H1 (cell line): ENCODE measurements at regions not wholly inside any gene's neighbourhood (a gene's known extent, or its start where the extent isn't known, plus 50 kb on each side); places are given as distances from the start of the nearest gene placed in this dataset.

Experiments
- CTCF ChIA-PET: fragments of 300-600 bp; sonication (Branson Sonifier 250); formaldehyde crosslinking; loops from one replicate; lab custom pipeline; 2021; ENCODE audit not compliant: partially characterized antibody; lab: Charles Lee
- POLR2A ChIA-PET: fragments of 300-600 bp; sonication (Branson Sonifier 250); formaldehyde crosslinking; loops from one replicate; lab custom pipeline; 2021; ENCODE audit warnings: inconsistent platforms; ENCODE audit not compliant: partially characterized antibody; lab: Charles Lee
- DNase-seq, 2 experiments: peaks; one replicate each; pipeline versions ENCODE4 v3.0.0 to v3.0.0-alpha.2; 2010 to 2022; ENCODE audit warnings: low spot score in 2 of 2, low read depth in 1 of 2, mixed read lengths in 1 of 2
- FAIRE-seq: peaks from 2 replicates; lab custom pipeline; 2011; peaks lifted over from hg19 to GRCh38; lab: Jason Lieb, UNC
- H2AFZ ChIP-seq: 2 replicates; pipeline ENCODE4 v1.8.1; 2012; ENCODE audit warnings: low read length, inconsistent platforms
- H2AK5ac ChIP-seq: 2 replicates; pipeline ENCODE4 v1.6.1; 2013; ENCODE audit warnings: low read depth, low read length
- H2BK120ac ChIP-seq: replicated peaks from 2 replicates; pipeline ENCODE3; 2013; ENCODE audit warnings: low read depth, low read length, inconsistent platforms
- H2BK12ac ChIP-seq: 2 replicates; pipeline ENCODE4 v1.6.1; 2013; ENCODE audit warnings: low read depth, low read length
- H2BK15ac ChIP-seq: 2 replicates; pipeline ENCODE4 v1.6.1; 2013; ENCODE audit warnings: low read length
- H2BK20ac ChIP-seq: 2 replicates; pipeline ENCODE4 v1.6.1; 2013; ENCODE audit warnings: low read length
- H2BK5ac ChIP-seq: 2 replicates; pipeline ENCODE4 v1.6.1; 2013; ENCODE audit warnings: low read depth, low read length
- H3K14ac ChIP-seq: 2 replicates; pipeline ENCODE4 v1.6.1; 2013; ENCODE audit warnings: inconsistent platforms; ENCODE audit not compliant: insufficient read length
- H3K18ac ChIP-seq: 2 replicates; pipeline ENCODE4 v1.6.1; 2013; ENCODE audit warnings: low read length; ENCODE audit errors: extremely low read depth
- H3K23ac ChIP-seq: 2 replicates; pipeline ENCODE4 v1.6.1; 2013; ENCODE audit warnings: inconsistent platforms; ENCODE audit not compliant: insufficient read length
- H3K23me2 ChIP-seq: 2 replicates; pipeline ENCODE4 v1.6.1; 2013; ENCODE audit warnings: low read depth, low read length
- H3K27ac ChIP-seq: 2 replicates; pipeline ENCODE4 v1.6.1; 2011; ENCODE audit warnings: low read depth, low read length, inconsistent platforms
- H3K27me3 ChIP-seq, 4 experiments: replicated peaks in 1 of 4; 1 replicate in 1 of 4; 2 replicates in 3 of 4; pipeline versions ENCODE4 v1.6.1 to v1.8.1; 2011 to 2013; ENCODE audit warnings: low read length in 3 of 4, mild to moderate bottlenecking in 3 of 4, inconsistent platforms in 2 of 4, mixed read lengths in 2 of 4, moderate library complexity in 1 of 4; ENCODE audit not compliant: control insufficient read depth in 3 of 4, insufficient read depth in 3 of 4; ENCODE audit errors: extremely low read depth in 1 of 4
- H3K36me3 ChIP-seq, 4 experiments: 2 replicates each; pipeline versions ENCODE4 v1.6.1 to v1.8.1; 2011 to 2013; ENCODE audit warnings: mild to moderate bottlenecking in 4 of 4, low read length in 3 of 4, moderate library complexity in 2 of 4, control low read depth in 1 of 4, inconsistent platforms in 1 of 4; ENCODE audit not compliant: insufficient read depth in 4 of 4, control insufficient read depth in 2 of 4
- H3K4ac ChIP-seq: replicated peaks from 2 replicates; pipeline ENCODE3; 2013; ENCODE audit warnings: low read length, low read depth, mixed read lengths, inconsistent platforms; ENCODE audit not compliant: insufficient read length
- H3K4me1 ChIP-seq, 4 experiments: replicated peaks in 1 of 4; 1 replicate in 1 of 4; 2 replicates in 3 of 4; pipeline versions ENCODE4 v1.6.1 to v1.8.1; 2011 to 2013; ENCODE audit warnings: low read length in 3 of 4, inconsistent platforms in 2 of 4, mixed read lengths in 1 of 4; ENCODE audit not compliant: insufficient read depth in 4 of 4, control insufficient read depth in 3 of 4
- H3K4me2 ChIP-seq, 2 experiments: 2 replicates each; pipeline versions ENCODE4 v1.6.1 to v1.8.1; 2011 to 2013; ENCODE audit warnings: low read depth in 2 of 2, low read length in 2 of 2, control low read depth in 1 of 2, inconsistent platforms in 1 of 2, mild to moderate bottlenecking in 1 of 2; ENCODE audit not compliant: insufficient read depth in 1 of 2
- H3K4me3 ChIP-seq, 4 experiments: fragments of 200-600, 300-600 bp in 1 of 4; sonication (generic), shearing (Covaris generic), sonication (Bioruptor Twin) in 1 of 4; 2 replicates each; pipeline versions ENCODE4 v1.5.1 to v1.8.1; 2011 to 2016; ENCODE audit warnings: low read length in 4 of 4, low read depth in 3 of 4, control low read depth in 2 of 4, inconsistent platforms in 2 of 4, mild to moderate bottlenecking in 2 of 4, mixed read lengths in 1 of 4, moderate library complexity in 1 of 4; ENCODE audit not compliant: insufficient read depth in 2 of 4; ENCODE audit errors: extremely low read depth in 1 of 4
- H3K56ac ChIP-seq: replicated peaks from 2 replicates; pipeline ENCODE3; 2013; ENCODE audit warnings: low read depth, mild to moderate bottlenecking, mixed read lengths, low read length, inconsistent platforms; ENCODE audit not compliant: insufficient read length
- H3K79me1 ChIP-seq: 2 replicates; pipeline ENCODE4 v1.6.1; 2013; ENCODE audit warnings: low read depth, low read length, control low read depth
- H3K79me2 ChIP-seq, 2 experiments: 2 replicates each; pipeline versions ENCODE4 v1.6.1 to v1.8.1; 2012 to 2013; ENCODE audit warnings: low read length in 2 of 2, mild to moderate bottlenecking in 2 of 2, inconsistent platforms in 1 of 2; ENCODE audit not compliant: insufficient read depth in 2 of 2, control insufficient read depth in 1 of 2
- H3K9ac ChIP-seq, 4 experiments: replicated peaks in 1 of 4; 1 replicate in 1 of 4; 2 replicates in 3 of 4; pipeline versions ENCODE4 v1.6.1 to v1.8.1; 2011 to 2013; ENCODE audit warnings: low read depth in 3 of 4, low read length in 3 of 4, control low read depth in 2 of 4, mild to moderate bottlenecking in 2 of 4, moderate library complexity in 2 of 4, inconsistent platforms in 1 of 4; ENCODE audit errors: extremely low read depth in 1 of 4
- H3K9me3 ChIP-seq, 2 experiments: 2 replicates each; pipeline versions ENCODE4 v1.6.1 to v1.8.1; 2012 to 2013; ENCODE audit warnings: mild to moderate bottlenecking in 2 of 2, moderate library complexity in 2 of 2, control low read depth in 1 of 2, inconsistent platforms in 1 of 2, low read depth in 1 of 2, low read length in 1 of 2, mixed read lengths in 1 of 2; ENCODE audit not compliant: insufficient read depth in 2 of 2
- H4K20me1 ChIP-seq, 2 experiments: replicated peaks in 1 of 2; 2 replicates each; pipeline versions ENCODE3 to v1.8.1; 2011 to 2013; ENCODE audit warnings: inconsistent platforms in 2 of 2, low read length in 2 of 2, mild to moderate bottlenecking in 1 of 2; ENCODE audit not compliant: insufficient read depth in 2 of 2, control insufficient read depth in 1 of 2
- H4K5ac ChIP-seq: 2 replicates; pipeline ENCODE4 v1.6.1; 2013; ENCODE audit warnings: low read length, low read depth, mixed read lengths, inconsistent platforms; ENCODE audit not compliant: insufficient read length
- H4K8ac ChIP-seq: 2 replicates; pipeline ENCODE4 v1.8.0; 2013; ENCODE audit warnings: mild to moderate bottlenecking, moderate library complexity, low read length, inconsistent platforms; ENCODE audit not compliant: insufficient read depth; ENCODE audit errors: extremely low read depth
- H4K91ac ChIP-seq: replicated peaks from 2 replicates; pipeline ENCODE3; 2013; ENCODE audit warnings: low read length, mixed read lengths, inconsistent platforms; ENCODE audit not compliant: insufficient read length
- BRCA1 ChIP-seq: IDR thresholded peaks from 2 replicates; pipeline ENCODE4 v1.6.1; 2012; ENCODE audit warnings: low read depth, low read length, improper control_type of control experiment
- CBX5 ChIP-seq: fragments of 300-800, 300-1000 bp; sonication (generic); IDR thresholded peaks from 2 replicates; pipeline ENCODE4 v1.7.1; 2016; ENCODE audit warnings: antibody characterized with exemption, low read length, low read depth
- CTCF ChIP-seq, 3 experiments: IDR thresholded peaks; 1 replicate in 2 of 3; 2 replicates in 1 of 3; pipeline versions ENCODE4 v1.5.1 to v1.6.1; 2011; ENCODE audit warnings: low read length in 3 of 3, mild to moderate bottlenecking in 3 of 3, inconsistent platforms in 2 of 3, low read depth in 1 of 3, moderate library complexity in 1 of 3; ENCODE audit not compliant: insufficient read depth in 1 of 3; ENCODE audit errors: control extremely low read depth in 1 of 3
- HDAC2 ChIP-seq, 2 experiments: fragments of 300-600 bp in 1 of 2; sonication (generic) in 1 of 2; IDR thresholded peaks; 2 replicates each; pipeline ENCODE4 v1.6.1; 2011 to 2012; ENCODE audit warnings: low read depth in 2 of 2, low read length in 2 of 2, mild to moderate bottlenecking in 2 of 2, moderate library complexity in 2 of 2, borderline replicate concordance in 1 of 2, inconsistent platforms in 1 of 2
- SP4 ChIP-seq: IDR thresholded peaks from 2 replicates; pipeline ENCODE4 v1.6.1; 2012; ENCODE audit warnings: low read length, inconsistent platforms
- ZNF274 ChIP-seq: IDR thresholded peaks from 2 replicates; pipeline ENCODE4 v1.7.0; 2012; ENCODE audit warnings: low read length, borderline replicate concordance; ENCODE audit errors: extremely low read depth
- WGBS, 2 experiments: shearing (Covaris generic) in 1 of 2; methylation state at CpG; one replicate each; pipeline versions ENCODE4 v1.1.6 to v1.1.7; 2013 to 2015; ENCODE audit warnings: low lambda C conversion rate in 2 of 2, mixed read lengths in 2 of 2, inconsistent platforms in 1 of 2, low coverage in 1 of 2, missing lambda C conversion rate in 1 of 2; ENCODE audit not compliant: insufficient replicate concordance in 2 of 2, insufficient coverage in 1 of 2, insufficient read length in 1 of 2; ENCODE audit errors: extremely low coverage in 1 of 2, missing lambda C conversion rate in 1 of 2; 5-methylcytosine and 5-hydroxymethylcytosine counted together

- H3K79me2 ChIP-seq: no peaks in the 10 kb centered on the region
- no peak overlapping the region for H3K14ac ChIP-seq
- H4K20me1 ChIP-seq: no peaks in the 10 kb centered on the region
- H3K36me3 ChIP-seq: no peaks in the 10 kb centered on the region
- H3K27me3 ChIP-seq: no peaks in the 10 kb centered on the region
- no peak overlapping the region; the same call in 1 of the 2 replicates for H3K18ac ChIP-seq
- FAIRE-seq: no peak
- H3K4ac ChIP-seq: no peak overlapping the region
- H3K27ac ChIP-seq: no peak overlapping the region
- 90% methylated on average over 1 of the region's 1 CpG; no CpG with 5 or more reads in 1 of the 2 experiments for WGBS, 2 experiments
- no peak overlapping the region for H2BK5ac ChIP-seq
- H3K23ac ChIP-seq: no peak overlapping the region
- peaks cover 4 to 6% of the 10 kb centered on the region in 2 experiments; a peak in 1 of 4 replicates for H3K9me3 ChIP-seq
- TF ChIP-seq SP4: no peak
- TF ChIP-seq ZNF274: no peak
- no peak for TF ChIP-seq CTCF (IDR thresholded peaks at IDR 0.05; ENCODE audit: control extremely low read depth in 1 of 3, insufficient read depth in 1 of 3, low read depth in 1 of 3, low read length in 3 of 3)
- no peak for TF ChIP-seq CBX5
- TF ChIP-seq BRCA1: no peak
- TF ChIP-seq HDAC2 (IDR thresholded peaks at IDR 0.05; ENCODE audit: borderline replicate concordance in 1 of 2, low read depth in 2 of 2, low read length in 2 of 2): no peak
- H3K4me3 ChIP-seq: no peak overlapping the region
- H3K9ac ChIP-seq: no peak overlapping the region
- no peak overlapping the region for H4K5ac ChIP-seq
- no peak overlapping the region for H3K56ac ChIP-seq
- H2BK12ac ChIP-seq: no peak overlapping the region
- ChIA-PET POLR2A (no interaction called here), CTCF (interaction anchor here (1.2 to 1.4 kb wide), 3 partner anchors 13 to 17 kb away, joined by 3 to 6 read pairs (median 6); no protein-coding TSS in a partner anchor)
- no peak overlapping the region for H2AFZ ChIP-seq
- H4K8ac ChIP-seq: no peak overlapping the region
- no peaks in the 10 kb centered on the region for H3K79me1 ChIP-seq
- no peak overlapping the region for H2BK120ac ChIP-seq
- H3K23me2 ChIP-seq: no peaks in the 10 kb centered on the region
- H2AK5ac ChIP-seq: no peak overlapping the region
- H3K4me2 ChIP-seq: no peak overlapping the region
- H2BK20ac ChIP-seq: no peak overlapping the region
- H3K4me1 ChIP-seq: no peaks in the 10 kb centered on the region
- no peak for DNase-seq
- H4K91ac ChIP-seq: no peak overlapping the region
- no peak overlapping the region for H2BK15ac ChIP-seq
These were observed 65.7 kb upstream of the HABP2 start for GRCh38 chr10:113487154-113487553.
